ENCODE measurements at regions not wholly inside any gene's neighbourhood (a gene's known extent, or its start where the extent isn't known, plus 50 kb on each side); places are given as distances from the start of the nearest gene placed in this dataset.

GRCh38 chr12:113742801-113743200 is 223.3 kb downstream of the RBM19 start:
- Histone ChIP-seq H3K4me1 (no peaks in the 10 kb centered on the region), H3K27ac (no peak overlapping the region), H3K36me3 (no peaks in the 10 kb centered on the region), H3K9me3 (no peaks in the 10 kb centered on the region), H3K4me3 (no peak overlapping the region), H3K27me3 (peaks cover 55% of the 10 kb centered on the region)
- WGBS, result 78% methylated on average over 8 of the region's 8 CpGs
- DNase-seq (ENCODE audit: low spot score in 2 of 2), result no peak
- TF ChIP-seq EP300 (IDR thresholded peaks at IDR 0.05) (no peak), CTCF (IDR thresholded peaks at IDR 0.05) (no peak)

GRCh38 chr12:113740699-113741098 is 225.4 kb downstream of the RBM19 start:
- no peak for TF ChIP-seq POLR2A (IDR thresholded peaks at IDR 0.05)
- TF ChIP-seq POLR2AphosphoS5 (IDR thresholded peaks at IDR 0.05), result no peak
- no peak for TF ChIP-seq EP300 (IDR thresholded peaks at IDR 0.05)
- Histone ChIP-seq H3K9me3 (no peaks in the 10 kb centered on the region), H3K36me3 (no peaks in the 10 kb centered on the region), H3K27me3 (peaks cover 47% of the 10 kb centered on the region), H3K4me3 (no peak overlapping the region), H3K27ac (no peak overlapping the region), H3K4me1 (no peaks in the 10 kb centered on the region)
- DNase-seq (ENCODE audit: low spot score in 2 of 2), result no peak
- WGBS, result 73% methylated on average over 1 of the region's 1 CpG

- WGBS, result 20% methylated on average over 17 of the region's 17 CpGs
- TF ChIP-seq POLR2AphosphoS5 (IDR thresholded peaks at IDR 0.05), result no peak
- TF ChIP-seq EP300 (IDR thresholded peaks at IDR 0.05), result no peak
- no peak for TF ChIP-seq POLR2A (IDR thresholded peaks at IDR 0.05)
- TF ChIP-seq CTCF (IDR thresholded peaks at IDR 0.05), result no peak
- H3K27me3 ChIP-seq, result peaks cover 44% of the 10 kb centered on the region
These were observed 231.0 kb downstream of the RBM19 start for GRCh38 chr12:113735131-113735530.

GRCh38 chr12:113734503-113734902 is 231.6 kb downstream of the RBM19 start:
- TF ChIP-seq POLR2A (IDR thresholded peaks at IDR 0.05) (no peak), CTCF (IDR thresholded peaks at IDR 0.05) (no peak), EP300 (IDR thresholded peaks at IDR 0.05) (no peak), POLR2AphosphoS5 (IDR thresholded peaks at IDR 0.05) (no peak)
- DNase-seq (ENCODE audit: low spot score in 2 of 2), result no peak
- 72% methylated on average over 3 of the region's 3 CpGs for WGBS

More at GRCh38 chr12:113735131-113735530, 231.0 kb downstream of the RBM19 start:
- H3K9me3 ChIP-seq, result no peaks in the 10 kb centered on the region
- H3K36me3 ChIP-seq, result no peaks in the 10 kb centered on the region
- H3K4me1 ChIP-seq, result no peaks in the 10 kb centered on the region
- H3K4me3 ChIP-seq, result no peak overlapping the region
- no peak overlapping the region for H3K27ac ChIP-seq
- DNase-seq (ENCODE audit: low spot score in 2 of 2), result no peak

GRCh38 chr12:113732916-113733315 is 233.2 kb downstream of the RBM19 start:
- H3K27ac ChIP-seq, result no peak overlapping the region
- H3K4me1 ChIP-seq, result no peaks in the 10 kb centered on the region
- H3K9me3 ChIP-seq, result no peaks in the 10 kb centered on the region
- WGBS, result 78% methylated on average over 4 of the region's 4 CpGs
- TF ChIP-seq CTCF (IDR thresholded peaks at IDR 0.05) (no peak), POLR2AphosphoS5 (IDR thresholded peaks at IDR 0.05) (no peak), EP300 (IDR thresholded peaks at IDR 0.05) (no peak), POLR2A (IDR thresholded peaks at IDR 0.05) (no peak)
- DNase-seq (ENCODE audit: low spot score in 2 of 2), result no peak
- H3K4me3 ChIP-seq, result no peak overlapping the region
- no peaks in the 10 kb centered on the region for H3K36me3 ChIP-seq
- peaks cover 58% of the 10 kb centered on the region for H3K27me3 ChIP-seq

More at GRCh38 chr12:113734503-113734902, 231.6 kb downstream of the RBM19 start:
- Histone ChIP-seq H3K4me1 (no peaks in the 10 kb centered on the region), H3K27me3 (peaks cover 42% of the 10 kb centered on the region), H3K4me3 (no peak overlapping the region), H3K36me3 (no peaks in the 10 kb centered on the region), H3K27ac (no peak overlapping the region), H3K9me3 (no peaks in the 10 kb centered on the region)

- no peaks in the 10 kb centered on the region for H3K4me1 ChIP-seq
- peaks cover 68% of the 10 kb centered on the region for H3K27me3 ChIP-seq
- 100% methylated on average over 1 of the region's 1 CpG for WGBS
- no peaks in the 10 kb centered on the region for H3K36me3 ChIP-seq
- H3K9me3 ChIP-seq, result no peaks in the 10 kb centered on the region
- no peak overlapping the region for H3K4me3 ChIP-seq
- no peak overlapping the region for H3K27ac ChIP-seq
- DNase-seq (ENCODE audit: low spot score in 2 of 2), result no peak
- TF ChIP-seq POLR2A (IDR thresholded peaks at IDR 0.05) (no peak), EP300 (IDR thresholded peaks at IDR 0.05) (no peak), POLR2AphosphoS5 (IDR thresholded peaks at IDR 0.05) (no peak), CTCF (IDR thresholded peaks at IDR 0.05) (no peak)
These were observed 238.5 kb downstream of the RBM19 start for GRCh38 chr12:113727651-113728061.
